GM19395 (cell line): ENCODE measurements at regions not wholly inside any gene's neighbourhood (a gene's known extent, or its start where the extent isn't known, plus 50 kb on each side); places are given as distances from the start of the nearest gene placed in this dataset.
"Not testable (repeated sequence)": the region's sequence is repeated elsewhere in the genome, so short reads cannot be mapped to it uniquely, and the experiment has no call there.

Experiments used
- ATAC-seq: cut with Tn5 transposase; IDR thresholded peaks from one replicate; pipeline ENCODE4 v1.9.1; 2021; ENCODE audit warnings: mild to moderate bottlenecking, moderate library complexity; ENCODE audit not compliant: unreplicated experiment

DNA sequence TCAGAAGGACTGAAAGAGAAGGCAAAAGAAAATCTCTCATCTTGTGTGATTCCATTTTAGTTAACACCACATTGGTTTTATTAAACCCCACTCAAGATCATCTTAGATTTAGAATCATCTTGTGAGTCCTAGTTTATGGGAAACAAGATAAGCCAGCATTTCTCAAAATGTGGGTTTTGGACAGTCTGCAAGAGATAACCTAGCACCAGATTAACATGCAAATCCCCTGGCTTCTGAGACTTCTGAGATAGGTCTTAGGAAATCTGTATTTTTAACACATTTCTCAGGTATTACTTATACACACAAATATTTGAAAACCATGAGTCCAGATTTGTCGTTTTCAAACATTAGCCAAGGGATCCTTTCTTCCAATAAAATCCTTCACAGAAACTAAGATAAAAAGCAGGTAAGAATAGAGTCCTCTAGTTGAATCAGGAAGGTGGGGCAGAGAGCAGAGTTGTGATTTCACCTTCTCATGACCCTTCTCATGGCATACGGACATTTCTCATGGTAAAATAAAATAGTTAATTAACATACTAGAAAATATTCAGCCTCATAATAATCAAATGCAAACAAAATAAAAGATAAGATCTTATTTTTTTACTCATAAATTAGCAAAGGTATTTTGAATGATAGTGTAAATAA lies 287.2 kb upstream of the FN1 start:
- no peak for ATAC-seq

DNA sequence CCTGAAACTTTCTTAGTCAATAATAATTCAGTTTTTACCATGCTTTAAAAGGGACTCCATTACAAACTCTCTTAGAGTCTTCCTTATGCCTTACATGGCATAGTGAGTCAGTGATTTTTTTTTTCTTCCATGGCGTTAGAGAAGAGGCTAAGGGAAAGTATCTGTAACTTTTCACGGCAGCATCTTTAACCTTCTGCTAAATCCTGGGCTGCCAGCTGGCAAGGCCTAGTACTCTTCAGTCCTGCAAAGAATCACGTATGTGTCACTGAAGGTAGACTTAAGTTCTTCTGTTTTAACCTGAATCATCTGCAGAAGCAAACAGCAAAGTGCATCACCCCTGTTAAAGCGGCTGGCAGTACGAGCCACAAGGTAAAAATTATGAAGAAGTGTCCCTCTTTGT lies 286.3 kb upstream of the FN1 start:
- no peak for ATAC-seq

GRCh38 chr2:215721515-215721914 lies 285.6 kb upstream of the FN1 start:
- ATAC-seq: not testable (repeated sequence)

- no peak for ATAC-seq
Measured at GRCh38 chr2:215718890-215719289, 283.0 kb upstream of the FN1 start.

DNA sequence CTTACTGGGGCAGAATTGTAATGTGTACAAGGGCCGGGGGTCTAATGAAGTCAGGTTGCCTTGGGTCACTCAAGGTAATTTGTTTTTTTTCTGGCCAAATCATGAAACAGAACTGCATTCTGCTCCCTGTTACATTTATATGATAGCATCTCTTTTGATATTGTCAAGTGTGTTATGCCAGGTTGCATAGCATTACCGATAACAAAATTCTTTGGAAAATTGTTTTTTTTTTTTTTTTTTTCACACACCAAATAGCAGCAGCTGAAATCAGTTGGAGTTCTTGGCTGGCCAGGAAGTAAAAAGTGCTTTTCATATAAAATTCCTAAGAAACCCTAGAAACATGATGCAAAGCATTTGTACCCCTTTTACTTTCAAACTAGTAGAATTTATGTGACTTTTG lies 282.6 kb upstream of the FN1 start:
- no peak for ATAC-seq

GRCh38 chr2:215717501-215718381 lies 281.9 kb upstream of the FN1 start:
- ATAC-seq: no peak

- ATAC-seq: no peak
Measured at GRCh38 chr2:215716956-215717355, 281.1 kb upstream of the FN1 start.

- no peak for ATAC-seq
Measured at GRCh38 chr2:215712871-215713790, 277.3 kb upstream of the FN1 start.

DNA sequence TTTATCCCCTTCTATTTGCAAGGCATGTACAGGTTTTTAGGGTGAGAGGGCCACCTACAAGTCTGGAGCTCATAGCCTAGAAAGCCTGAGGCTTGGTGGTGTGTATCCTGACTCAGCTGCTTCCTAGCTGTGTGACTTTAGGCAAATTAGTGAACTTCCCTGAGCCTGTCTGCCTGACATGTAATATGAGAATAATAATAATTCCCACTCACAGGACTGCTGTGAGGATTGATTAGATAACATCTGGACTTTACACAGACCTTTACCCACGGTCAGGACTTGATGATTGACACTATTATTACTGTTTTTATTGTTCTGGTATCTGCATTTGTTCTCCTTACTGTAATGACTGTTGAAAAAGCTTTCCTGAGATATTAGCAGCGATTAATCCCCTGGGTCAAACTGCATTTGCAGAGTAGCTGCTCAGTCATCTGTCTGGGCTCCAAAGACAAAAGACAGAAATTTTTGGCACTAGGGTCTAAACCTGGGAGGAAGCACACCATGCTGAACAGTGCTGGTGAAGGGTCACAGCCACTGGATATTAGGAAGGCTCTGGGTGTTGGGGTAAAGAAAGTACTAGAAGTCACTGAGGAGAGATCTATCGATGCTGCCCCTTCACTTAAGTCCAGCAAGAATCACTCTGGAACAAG lies 276.5 kb upstream of the FN1 start:
- ATAC-seq: no peak

- ATAC-seq: no peak
Measured at GRCh38 chr2:215711471-215712034, 275.7 kb upstream of the FN1 start.

DNA sequence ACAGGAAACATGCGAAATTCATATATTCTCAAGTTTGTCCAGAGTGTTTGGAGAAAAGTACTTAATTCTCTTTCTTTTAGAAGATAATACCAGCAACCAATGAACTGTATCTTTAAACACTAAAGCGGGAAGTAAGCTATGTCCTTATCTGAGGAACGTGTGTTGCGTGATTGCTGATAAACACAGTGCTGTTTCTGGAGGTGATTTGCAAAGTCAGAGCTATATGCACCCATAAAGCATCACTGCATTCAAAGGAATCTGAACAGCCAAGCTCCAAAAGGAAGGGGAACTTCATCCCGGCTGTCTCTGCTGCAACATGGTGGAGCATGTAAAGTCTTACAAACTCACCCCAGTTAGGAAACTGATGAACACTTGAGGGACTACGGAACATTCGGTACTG lies 271.7 kb upstream of the FN1 start:
- ATAC-seq: no peak

- no peak for ATAC-seq
Measured at GRCh38 chr2:215705771-215706361, 270.0 kb upstream of the FN1 start.

- ATAC-seq: no peak
Measured at GRCh38 chr2:215705281-215705680, 269.4 kb upstream of the FN1 start.

DNA sequence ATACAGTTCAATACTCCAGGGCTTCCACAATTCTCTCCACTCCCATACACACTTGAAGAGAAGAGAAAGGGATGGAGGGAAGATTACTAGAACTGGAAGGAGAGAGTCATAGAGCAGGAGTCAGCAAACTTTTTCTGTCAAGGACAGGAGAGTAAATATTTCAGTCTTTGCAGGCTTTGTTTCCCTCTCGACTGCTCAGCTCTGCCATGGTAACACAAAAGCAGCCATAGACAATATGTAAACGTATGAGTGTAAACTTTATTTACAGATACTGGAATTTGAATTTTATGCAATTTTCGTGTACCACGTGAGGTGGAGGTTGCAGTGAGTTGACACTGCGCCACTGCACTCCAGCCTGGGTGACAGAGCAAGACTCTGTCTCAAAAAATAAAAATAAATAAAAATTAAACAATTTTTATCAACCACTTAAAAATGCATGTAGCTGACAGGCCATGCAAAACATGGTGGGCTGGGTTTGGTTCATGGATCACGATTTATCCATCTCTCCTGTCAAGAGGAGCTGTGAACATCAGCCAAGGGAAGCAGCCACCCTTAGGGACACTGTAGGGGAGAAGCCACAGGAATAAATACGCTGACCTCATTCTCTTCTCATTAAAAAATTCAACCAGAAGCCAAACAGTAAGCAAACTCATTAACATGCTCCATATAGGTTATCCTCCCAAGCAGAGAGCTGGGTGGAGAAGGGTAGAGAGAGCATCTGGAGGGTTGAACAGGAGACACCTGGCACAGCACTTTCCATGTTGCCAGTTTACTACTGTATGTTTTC lies 266.4 kb upstream of the FN1 start:
- no peak for ATAC-seq

- ATAC-seq: no peak
Measured at GRCh38 chr2:215699700-215700538, 264.1 kb upstream of the FN1 start.

DNA sequence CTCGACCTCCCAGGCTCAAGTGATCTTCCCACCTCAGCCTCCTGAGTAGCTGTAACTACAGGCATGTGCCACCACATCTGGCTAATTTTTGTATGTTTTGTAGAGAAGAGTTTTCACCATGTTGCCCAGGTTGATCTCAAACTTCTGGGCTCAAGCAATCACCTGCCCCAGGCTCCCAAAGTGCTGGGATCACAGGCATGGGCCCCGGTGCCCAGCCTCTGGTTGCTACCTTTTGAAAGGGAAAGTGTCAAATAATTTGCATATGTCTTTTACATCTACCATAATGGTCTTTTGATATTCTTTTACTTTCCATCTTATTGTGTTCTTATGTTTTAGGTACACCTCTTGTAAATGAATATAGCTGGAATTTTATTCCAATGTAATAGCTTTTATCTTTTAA lies 263.1 kb upstream of the FN1 start:
- no peak for ATAC-seq

DNA sequence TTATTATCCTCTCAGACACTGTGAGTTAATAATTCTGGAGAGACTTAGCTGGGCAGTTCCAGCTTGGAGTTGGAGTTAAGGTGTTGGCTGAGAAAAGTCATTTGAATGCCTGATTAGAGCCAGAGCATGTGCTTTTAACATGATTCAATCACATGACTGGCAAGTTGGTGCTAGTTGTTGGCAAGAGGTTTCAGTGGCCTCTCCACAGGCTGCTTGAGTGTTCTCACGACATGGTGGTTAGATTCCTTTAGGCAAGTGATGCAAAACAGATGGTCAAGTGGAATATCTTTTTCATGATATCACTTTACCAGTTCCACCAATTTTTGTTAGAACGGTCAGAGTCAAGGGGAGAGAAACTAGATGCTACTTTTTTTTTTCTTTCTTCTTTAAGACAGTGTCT lies 262.7 kb upstream of the FN1 start:
- no peak for ATAC-seq

DNA sequence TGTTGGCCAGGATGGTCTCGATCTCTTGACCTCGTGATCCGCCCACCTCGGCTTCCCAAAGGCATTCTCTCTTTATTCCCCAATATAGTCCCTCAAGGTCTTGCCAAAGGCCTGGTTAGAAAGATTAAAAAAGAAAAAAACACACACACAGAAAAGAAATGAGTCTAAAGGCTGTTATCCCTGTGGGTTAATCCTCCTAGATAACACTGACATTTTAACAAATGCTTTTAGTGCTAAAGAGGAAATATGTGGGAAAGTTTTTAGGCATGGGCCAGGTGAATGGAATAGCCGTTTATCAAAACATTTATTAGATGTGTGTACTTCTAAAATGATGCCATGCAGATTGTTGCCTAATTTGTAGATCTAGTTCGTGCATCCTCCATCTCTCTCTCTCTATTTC lies 261.6 kb upstream of the FN1 start:
- ATAC-seq: no peak

DNA sequence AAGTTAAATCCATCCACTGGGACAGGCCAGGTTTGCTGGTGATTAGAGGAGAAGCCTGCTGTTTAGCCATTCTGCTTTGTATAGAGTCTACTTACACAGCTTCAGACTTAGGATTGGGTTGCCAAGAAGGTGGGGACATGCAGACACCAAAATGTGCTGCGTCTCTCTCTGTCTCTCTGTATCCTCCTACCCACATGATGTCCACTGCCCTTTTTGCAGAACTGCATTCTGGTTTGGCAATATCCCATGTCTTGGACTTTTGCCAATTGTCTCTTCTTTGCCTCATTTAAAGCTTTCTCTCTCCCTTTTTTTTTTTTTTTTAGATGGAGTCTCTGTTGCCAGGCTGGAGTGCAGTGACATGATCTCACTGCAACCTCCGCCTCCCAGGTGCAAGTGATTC lies 261.1 kb upstream of the FN1 start:
- no peak for ATAC-seq
